ENCODE measurements at regions not wholly inside any gene's neighbourhood (a gene's known extent, or its start where the extent isn't known, plus 50 kb on each side); places are given as distances from the start of the nearest gene placed in this dataset.
A peak's percentile ranks its signal among the peaks of the same experiment; 100 is the strongest.

DNA sequence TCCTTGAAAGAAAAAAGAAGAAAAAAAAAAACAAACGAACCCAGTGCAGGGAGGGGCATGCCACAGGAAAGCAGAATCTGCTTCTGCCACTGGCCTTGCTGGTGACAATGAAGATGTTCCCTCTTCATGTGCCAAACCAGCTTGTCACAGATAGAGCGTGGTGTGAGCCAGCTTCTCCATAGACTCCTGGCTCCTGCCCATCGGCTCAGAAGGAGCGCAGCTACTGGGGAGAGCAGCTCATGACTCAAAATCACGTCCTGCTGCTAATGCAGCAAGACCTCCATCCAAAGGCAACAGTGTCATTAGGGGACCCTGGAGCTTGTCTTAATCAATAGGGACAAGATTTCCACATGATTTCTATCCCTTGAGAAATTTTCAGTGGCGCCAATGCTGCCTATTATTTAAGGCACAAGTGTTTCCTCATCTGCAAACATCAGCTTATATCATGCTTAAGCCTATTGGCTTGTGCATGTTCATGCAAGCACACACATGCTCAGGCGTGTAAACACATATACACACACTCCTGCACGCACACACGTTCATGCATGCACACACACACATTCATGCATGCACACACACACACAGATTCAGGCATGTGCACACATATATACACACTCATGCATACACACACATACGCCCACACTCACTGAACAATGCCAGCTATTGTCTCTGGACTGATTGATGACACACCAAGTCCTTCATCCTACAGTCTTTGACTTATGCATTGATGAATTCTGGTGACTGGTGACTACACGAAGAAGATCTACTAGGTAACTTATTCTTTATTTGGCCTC, 682.0 kb upstream of the ID2 start:
- no peak overlapping the region for H3K4me3 ChIP-seq (ENCODE audit: low read length)
- H4K20me1 ChIP-seq (ENCODE audit: insufficient read depth, low read length), result no peaks in the 10 kb centered on the region
- no peak overlapping the region for H3K27ac ChIP-seq (ENCODE audit: low read length)
- H3K4me1 ChIP-seq (ENCODE audit: low read length), result peaks cover 33% of the 10 kb centered on the region
- TF ChIP-seq, protein P1, sequence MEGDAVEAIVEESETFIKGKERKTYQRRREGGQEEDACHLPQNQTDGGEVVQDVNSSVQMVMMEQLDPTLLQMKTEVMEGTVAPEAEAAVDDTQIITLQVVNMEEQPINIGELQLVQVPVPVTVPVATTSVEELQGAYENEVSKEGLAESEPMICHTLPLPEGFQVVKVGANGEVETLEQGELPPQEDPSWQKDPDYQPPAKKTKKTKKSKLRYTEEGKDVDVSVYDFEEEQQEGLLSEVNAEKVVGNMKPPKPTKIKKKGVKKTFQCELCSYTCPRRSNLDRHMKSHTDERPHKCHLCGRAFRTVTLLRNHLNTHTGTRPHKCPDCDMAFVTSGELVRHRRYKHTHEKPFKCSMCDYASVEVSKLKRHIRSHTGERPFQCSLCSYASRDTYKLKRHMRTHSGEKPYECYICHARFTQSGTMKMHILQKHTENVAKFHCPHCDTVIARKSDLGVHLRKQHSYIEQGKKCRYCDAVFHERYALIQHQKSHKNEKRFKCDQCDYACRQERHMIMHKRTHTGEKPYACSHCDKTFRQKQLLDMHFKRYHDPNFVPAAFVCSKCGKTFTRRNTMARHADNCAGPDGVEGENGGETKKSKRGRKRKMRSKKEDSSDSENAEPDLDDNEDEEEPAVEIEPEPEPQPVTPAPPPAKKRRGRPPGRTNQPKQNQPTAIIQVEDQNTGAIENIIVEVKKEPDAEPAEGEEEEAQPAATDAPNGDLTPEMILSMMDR (IDR thresholded peaks at IDR 0.05; ENCODE audit: low read length), result no peak
- TF ChIP-seq EZH2 (optimal IDR thresholded peaks at IDR 0.05; ENCODE audit: low read depth, low read length) (no peak), EZH2phosphoT487 (IDR thresholded peaks at IDR 0.05; ENCODE audit: low read length) (no peak)
- H3K9me2 ChIP-seq (replicated peaks; ENCODE audit: insufficient read depth, low read length), result no peaks in the 10 kb centered on the region
- peaks cover 20% of the 10 kb centered on the region for H3F3A ChIP-seq (ENCODE audit: insufficient read depth, low read length)
- no peaks in the 10 kb centered on the region for H3K36me3 ChIP-seq (replicated peaks; ENCODE audit: insufficient read depth, low read length)
- H3K9me3 ChIP-seq (replicated peaks; ENCODE audit: insufficient read depth, low read length), result no peaks in the 10 kb centered on the region
- H2AFZ ChIP-seq (ENCODE audit: low read length), result no peak overlapping the region
- no peak for DNase-seq
- H3K9ac ChIP-seq (ENCODE audit: low read length), result no peak overlapping the region
- no peak overlapping the region for H3K4me2 ChIP-seq (ENCODE audit: low read depth, low read length)
- no peaks in the 10 kb centered on the region for H3K27me3 ChIP-seq (replicated peaks; ENCODE audit: insufficient read depth, low read length)
- no peaks in the 10 kb centered on the region for H3K79me2 ChIP-seq (ENCODE audit: low read length)

DNA sequence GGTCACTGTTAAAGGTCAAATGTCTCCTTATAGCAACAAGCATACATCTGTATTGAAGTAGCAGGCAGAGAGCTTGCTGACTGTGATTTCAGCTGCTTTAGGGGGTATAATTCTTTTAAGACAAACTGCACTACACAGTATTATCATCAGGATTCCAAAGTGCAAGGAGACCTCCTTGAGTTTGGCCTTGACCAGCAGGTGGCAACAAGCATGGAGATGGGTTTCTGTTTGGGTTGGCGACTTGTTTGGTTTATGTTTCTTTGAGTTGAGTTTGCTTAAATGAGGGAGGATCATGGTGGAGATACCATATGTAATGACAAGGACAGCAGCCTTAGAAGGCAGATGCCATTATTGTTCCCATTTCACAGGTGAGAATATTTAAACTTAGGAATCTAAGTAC, 681.0 kb upstream of the ID2 start:
- DNase-seq, result no peak

DNA sequence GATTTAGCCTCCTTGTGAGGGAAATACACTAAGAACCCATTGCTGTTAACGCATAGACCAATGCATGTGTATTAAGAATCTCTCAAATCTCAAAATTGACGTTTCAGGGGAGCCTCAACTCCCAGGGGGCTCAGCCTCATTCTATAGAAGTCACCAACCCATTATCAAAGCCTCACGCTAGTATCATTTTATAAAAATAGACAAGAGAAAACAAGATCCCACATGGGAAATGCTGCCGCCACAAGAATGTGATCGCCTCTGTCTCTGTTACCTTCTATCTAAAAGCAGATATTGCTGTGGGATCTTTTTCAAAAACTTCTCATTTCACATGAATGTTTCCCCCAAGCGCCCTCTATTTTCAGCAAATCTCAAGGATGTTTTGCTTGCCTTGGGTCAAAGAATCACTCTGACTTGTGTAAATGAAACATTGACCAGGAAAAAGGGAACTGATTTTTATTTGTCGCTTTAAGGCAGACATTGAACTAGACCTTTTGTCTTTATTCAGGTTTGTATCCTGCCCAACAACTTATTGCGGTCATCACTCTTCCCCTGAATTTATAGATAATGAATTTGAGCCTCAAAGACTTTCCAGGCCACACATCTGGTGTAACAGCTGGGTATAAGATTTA, 679.0 kb upstream of the ID2 start:
- Histone ChIP-seq H3K9me2 (replicated peaks; ENCODE audit: insufficient read depth, low read length) (no peaks in the 10 kb centered on the region), H4K20me1 (ENCODE audit: insufficient read depth, low read length) (no peaks in the 10 kb centered on the region), H3K9me3 (replicated peaks; ENCODE audit: insufficient read depth, low read length) (no peaks in the 10 kb centered on the region), H3F3A (ENCODE audit: insufficient read depth, low read length) (no peaks in the 10 kb centered on the region), H3K27me3 (replicated peaks; ENCODE audit: insufficient read depth, low read length) (no peaks in the 10 kb centered on the region), H3K4me1 (ENCODE audit: low read length) (0 out of 2 replicates have a peak, but pooled peaks cover 8% of the 10 kb centered on the region), H3K4me3 (ENCODE audit: low read length) (no peak overlapping the region), H2AFZ (ENCODE audit: low read length) (no peak overlapping the region), H3K79me2 (ENCODE audit: low read length) (no peaks in the 10 kb centered on the region), H3K9ac (ENCODE audit: low read length) (no peak overlapping the region), H3K4me2 (ENCODE audit: low read depth, low read length) (no peak overlapping the region), H3K36me3 (replicated peaks; ENCODE audit: insufficient read depth, low read length) (no peaks in the 10 kb centered on the region), H3K27ac (ENCODE audit: low read length) (no peak overlapping the region)
- DNase-seq, result no peak
- TF ChIP-seq EZH2 (optimal IDR thresholded peaks at IDR 0.05; ENCODE audit: low read depth, low read length), result no peak
- TF ChIP-seq, protein P1 (IDR thresholded peaks at IDR 0.05; ENCODE audit: low read length), result no peak
- no peak for TF ChIP-seq EZH2phosphoT487 (IDR thresholded peaks at IDR 0.05; ENCODE audit: low read length)

More for the DNA sequence above, 681.0 kb upstream of the ID2 start:
- H3K36me3 ChIP-seq (replicated peaks; ENCODE audit: insufficient read depth, low read length), result no peaks in the 10 kb centered on the region
- no peak overlapping the region for H3K4me3 ChIP-seq (ENCODE audit: low read length)
- H4K20me1 ChIP-seq (ENCODE audit: insufficient read depth, low read length), result no peaks in the 10 kb centered on the region
- peaks cover 17% of the 10 kb centered on the region for H3F3A ChIP-seq (ENCODE audit: insufficient read depth, low read length)
- H2AFZ ChIP-seq (ENCODE audit: low read length), result no peak overlapping the region
- H3K9me2 ChIP-seq (replicated peaks; ENCODE audit: insufficient read depth, low read length), result no peaks in the 10 kb centered on the region
- TF ChIP-seq EZH2 (optimal IDR thresholded peaks at IDR 0.05; ENCODE audit: low read depth, low read length), result no peak
- TF ChIP-seq, protein P1 (IDR thresholded peaks at IDR 0.05; ENCODE audit: low read length), result peak; percentile 24; the same call in 1 of the 2 replicates
- H3K27me3 ChIP-seq (replicated peaks; ENCODE audit: insufficient read depth, low read length), result no peaks in the 10 kb centered on the region
- no peak overlapping the region for H3K9ac ChIP-seq (ENCODE audit: low read length)
- H3K9me3 ChIP-seq (replicated peaks; ENCODE audit: insufficient read depth, low read length), result no peaks in the 10 kb centered on the region
- H3K4me1 ChIP-seq (ENCODE audit: low read length), result peaks cover 24% of the 10 kb centered on the region
- no peaks in the 10 kb centered on the region for H3K79me2 ChIP-seq (ENCODE audit: low read length)
- H3K4me2 ChIP-seq (ENCODE audit: low read depth, low read length), result no peak overlapping the region
- no peak overlapping the region for H3K27ac ChIP-seq (ENCODE audit: low read length)
